ENCODE measurements at regions not wholly inside any gene's neighbourhood (a gene's known extent, or its start where the extent isn't known, plus 50 kb on each side); places are given as distances from the start of the nearest gene placed in this dataset.

DNA sequence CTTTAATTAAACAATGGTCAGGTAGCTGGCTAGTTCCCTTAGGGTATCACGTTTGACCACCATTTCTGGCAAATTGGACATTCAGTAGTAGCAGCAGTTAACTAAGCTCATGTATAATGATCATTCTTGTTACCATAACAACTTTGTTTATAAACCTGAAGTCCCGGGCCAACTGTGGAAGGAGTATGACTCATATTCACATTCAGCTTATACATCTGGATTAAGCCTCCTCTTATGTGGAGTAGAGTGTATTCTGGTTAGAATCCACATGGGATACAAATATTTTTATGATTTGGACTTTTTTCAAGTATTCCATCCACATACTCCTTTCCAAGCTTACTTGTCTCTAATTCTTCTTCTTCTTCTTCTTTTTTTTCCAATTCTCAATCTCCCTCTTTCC lies 70.3 kb upstream of the ZSWIM2 start:
- no peaks in the 10 kb centered on the region for H3K36me3 ChIP-seq (ENCODE audit: low read depth)
- H3K4me1 ChIP-seq (ENCODE audit: insufficient read depth, poor library complexity, severe bottlenecking), result peaks cover 4% of the 10 kb centered on the region
- peak; percentile 86 for ATAC-seq (ENCODE audit: low read depth)
- TF ChIP-seq, protein P1, sequence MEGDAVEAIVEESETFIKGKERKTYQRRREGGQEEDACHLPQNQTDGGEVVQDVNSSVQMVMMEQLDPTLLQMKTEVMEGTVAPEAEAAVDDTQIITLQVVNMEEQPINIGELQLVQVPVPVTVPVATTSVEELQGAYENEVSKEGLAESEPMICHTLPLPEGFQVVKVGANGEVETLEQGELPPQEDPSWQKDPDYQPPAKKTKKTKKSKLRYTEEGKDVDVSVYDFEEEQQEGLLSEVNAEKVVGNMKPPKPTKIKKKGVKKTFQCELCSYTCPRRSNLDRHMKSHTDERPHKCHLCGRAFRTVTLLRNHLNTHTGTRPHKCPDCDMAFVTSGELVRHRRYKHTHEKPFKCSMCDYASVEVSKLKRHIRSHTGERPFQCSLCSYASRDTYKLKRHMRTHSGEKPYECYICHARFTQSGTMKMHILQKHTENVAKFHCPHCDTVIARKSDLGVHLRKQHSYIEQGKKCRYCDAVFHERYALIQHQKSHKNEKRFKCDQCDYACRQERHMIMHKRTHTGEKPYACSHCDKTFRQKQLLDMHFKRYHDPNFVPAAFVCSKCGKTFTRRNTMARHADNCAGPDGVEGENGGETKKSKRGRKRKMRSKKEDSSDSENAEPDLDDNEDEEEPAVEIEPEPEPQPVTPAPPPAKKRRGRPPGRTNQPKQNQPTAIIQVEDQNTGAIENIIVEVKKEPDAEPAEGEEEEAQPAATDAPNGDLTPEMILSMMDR (IDR thresholded peaks at IDR 0.05; ENCODE audit: poor library complexity, severe bottlenecking), result no peak
- no peak for DNase-seq (ENCODE audit: low spot score)
- no peak overlapping the region for H3K4me3 ChIP-seq (ENCODE audit: severe bottlenecking)
- no peak overlapping the region for H3K27ac ChIP-seq (ENCODE audit: poor library complexity, severe bottlenecking)
- H3K27me3 ChIP-seq (ENCODE audit: insufficient read depth, poor library complexity, severe bottlenecking), result no peaks in the 10 kb centered on the region
- no peaks in the 10 kb centered on the region for H3K9me3 ChIP-seq (ENCODE audit: severe bottlenecking)

DNA sequence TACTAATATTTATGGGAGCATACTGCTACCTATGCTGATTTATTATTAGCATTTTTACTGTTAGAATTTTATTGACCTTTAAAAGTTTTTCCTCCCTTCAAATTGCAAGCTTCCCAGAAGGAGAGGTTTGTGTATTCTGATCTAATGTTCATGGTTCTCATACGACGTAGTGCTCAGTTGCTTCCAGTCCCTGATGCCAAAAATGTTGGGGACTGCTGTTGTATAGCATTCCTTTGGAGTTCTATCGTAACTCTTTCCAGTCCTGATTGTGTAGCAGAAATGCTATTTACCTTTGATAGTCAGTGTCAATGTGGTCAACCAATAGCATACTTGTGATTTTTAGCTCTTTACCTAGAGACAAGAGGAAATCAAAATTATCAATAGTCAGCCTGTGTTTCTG lies 69.5 kb upstream of the ZSWIM2 start:
- Histone ChIP-seq H3K27ac (ENCODE audit: poor library complexity, severe bottlenecking) (no peak overlapping the region), H3K4me3 (ENCODE audit: severe bottlenecking) (no peak overlapping the region), H3K36me3 (ENCODE audit: low read depth) (no peaks in the 10 kb centered on the region), H3K9me3 (ENCODE audit: severe bottlenecking) (no peaks in the 10 kb centered on the region), H3K27me3 (ENCODE audit: insufficient read depth, poor library complexity, severe bottlenecking) (no peaks in the 10 kb centered on the region), H3K4me1 (ENCODE audit: insufficient read depth, poor library complexity, severe bottlenecking) (peaks cover 4% of the 10 kb centered on the region)
- no peak for ATAC-seq (ENCODE audit: low read depth)
- no peak for DNase-seq (ENCODE audit: low spot score)
- TF ChIP-seq, protein P1 (IDR thresholded peaks at IDR 0.05; ENCODE audit: poor library complexity, severe bottlenecking), result no peak

DNA sequence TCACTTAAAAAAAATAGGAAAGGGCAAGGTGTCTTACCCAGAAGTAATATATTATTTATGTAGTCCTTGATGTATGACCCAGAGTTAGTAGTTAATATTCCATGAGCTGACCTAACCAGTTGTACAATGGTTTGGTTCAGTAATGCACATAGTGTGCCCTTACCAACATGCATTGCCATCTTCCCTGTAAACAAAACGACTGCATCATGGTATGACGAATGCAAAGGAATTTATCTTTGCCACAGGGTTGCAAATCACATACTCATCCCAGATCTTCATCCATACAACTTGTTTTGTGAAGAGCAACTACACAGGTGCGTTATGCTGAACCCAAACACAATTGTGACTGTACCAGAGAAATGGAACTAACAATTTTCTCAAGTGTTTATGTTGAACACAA lies 68.9 kb upstream of the ZSWIM2 start:
- Histone ChIP-seq H3K27ac (ENCODE audit: poor library complexity, severe bottlenecking) (no peak overlapping the region), H3K4me3 (ENCODE audit: severe bottlenecking) (no peak overlapping the region), H3K4me1 (ENCODE audit: insufficient read depth, poor library complexity, severe bottlenecking) (peaks cover 4% of the 10 kb centered on the region), H3K9me3 (ENCODE audit: severe bottlenecking) (no peaks in the 10 kb centered on the region), H3K27me3 (ENCODE audit: insufficient read depth, poor library complexity, severe bottlenecking) (no peaks in the 10 kb centered on the region), H3K36me3 (ENCODE audit: low read depth) (no peaks in the 10 kb centered on the region)
- TF ChIP-seq, protein P1 (IDR thresholded peaks at IDR 0.05; ENCODE audit: poor library complexity, severe bottlenecking), result no peak
- ATAC-seq (ENCODE audit: low read depth) (no peak), DNase-seq (ENCODE audit: low spot score) (no peak)

DNA sequence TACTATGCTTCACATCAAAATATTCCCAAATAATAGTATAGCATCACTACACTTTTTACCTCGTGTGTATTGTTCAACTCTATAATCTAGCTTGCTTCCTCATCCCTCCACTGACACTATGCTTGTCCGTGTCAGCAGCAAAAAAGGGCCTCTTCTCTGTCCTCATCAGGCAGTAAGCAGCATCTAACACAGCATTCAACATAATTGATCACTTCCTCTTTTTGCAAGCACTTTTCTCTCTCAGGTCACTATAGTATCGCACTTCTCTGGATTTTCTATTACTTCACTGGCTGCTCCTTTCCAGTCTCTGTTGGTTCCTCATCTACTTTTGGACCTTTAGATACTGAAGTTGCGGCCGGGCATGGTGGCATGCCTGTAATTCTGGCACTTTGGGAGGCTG lies 64.9 kb upstream of the ZSWIM2 start:
- TF ChIP-seq, protein P1 (IDR thresholded peaks at IDR 0.05; ENCODE audit: poor library complexity, severe bottlenecking), result no peak
- no peak overlapping the region for H3K4me3 ChIP-seq (ENCODE audit: severe bottlenecking)
- H3K9me3 ChIP-seq (ENCODE audit: severe bottlenecking), result no peaks in the 10 kb centered on the region
- H3K27ac ChIP-seq (ENCODE audit: poor library complexity, severe bottlenecking), result no peak overlapping the region
- DNase-seq (ENCODE audit: low spot score) (no peak), ATAC-seq (ENCODE audit: low read depth) (no peak)
- H3K27me3 ChIP-seq (ENCODE audit: insufficient read depth, poor library complexity, severe bottlenecking), result no peaks in the 10 kb centered on the region
- no peaks in the 10 kb centered on the region for H3K36me3 ChIP-seq (ENCODE audit: low read depth)
- H3K4me1 ChIP-seq (ENCODE audit: insufficient read depth, poor library complexity, severe bottlenecking), result no peaks in the 10 kb centered on the region

DNA sequence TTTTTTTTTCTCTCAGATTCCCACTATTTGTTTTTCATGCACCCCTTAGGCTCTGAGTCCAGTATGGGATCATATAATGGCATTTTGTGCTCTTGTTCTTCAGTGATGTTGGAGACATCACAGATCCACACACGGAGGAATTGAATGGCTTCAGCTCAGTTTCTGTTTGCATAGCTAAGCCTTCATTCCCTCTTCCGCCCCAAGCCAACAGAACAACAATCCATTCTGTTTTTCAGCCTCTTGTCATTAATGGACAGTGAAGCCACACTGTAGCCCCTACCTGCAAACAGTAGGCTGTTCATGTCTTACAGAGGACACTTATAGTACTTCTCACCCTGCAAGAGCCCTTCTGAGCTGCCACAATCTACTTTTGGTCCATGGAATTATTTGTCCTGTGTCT lies 64.0 kb upstream of the ZSWIM2 start:
- ATAC-seq (ENCODE audit: low read depth) (no peak), DNase-seq (ENCODE audit: low spot score) (no peak)
- Histone ChIP-seq H3K9me3 (ENCODE audit: severe bottlenecking) (no peaks in the 10 kb centered on the region), H3K36me3 (ENCODE audit: low read depth) (no peaks in the 10 kb centered on the region), H3K27ac (ENCODE audit: poor library complexity, severe bottlenecking) (no peak overlapping the region), H3K4me3 (ENCODE audit: severe bottlenecking) (no peak overlapping the region), H3K27me3 (ENCODE audit: insufficient read depth, poor library complexity, severe bottlenecking) (no peaks in the 10 kb centered on the region), H3K4me1 (ENCODE audit: insufficient read depth, poor library complexity, severe bottlenecking) (no peaks in the 10 kb centered on the region)
- TF ChIP-seq, protein P1 (IDR thresholded peaks at IDR 0.05; ENCODE audit: poor library complexity, severe bottlenecking), result no peak
